T-helper 1 cell treated with Interleukin-12 subunit alpha and Interleukin-12 subunit beta and Interleukin-4 antibody, amounts not matched to agents 30 ng/mL and 1 ng/mL, for 36 hours (primary cell): ENCODE measurements at regions not wholly inside any gene's neighbourhood (a gene's known extent, or its start where the extent isn't known, plus 50 kb on each side); places are given as distances from the start of the nearest gene placed in this dataset.
"Not testable (repeated sequence)": the region's sequence is repeated elsewhere in the genome, so short reads cannot be mapped to it uniquely, and the experiment has no call there.

ENCODE experiments used
- intact Hi-C: fragments of 100-400 bp; cut with micrococcal nuclease; formaldehyde crosslinking; loops from one replicate; pipeline ENCODE4 v1.15.1; 2024

DNA sequence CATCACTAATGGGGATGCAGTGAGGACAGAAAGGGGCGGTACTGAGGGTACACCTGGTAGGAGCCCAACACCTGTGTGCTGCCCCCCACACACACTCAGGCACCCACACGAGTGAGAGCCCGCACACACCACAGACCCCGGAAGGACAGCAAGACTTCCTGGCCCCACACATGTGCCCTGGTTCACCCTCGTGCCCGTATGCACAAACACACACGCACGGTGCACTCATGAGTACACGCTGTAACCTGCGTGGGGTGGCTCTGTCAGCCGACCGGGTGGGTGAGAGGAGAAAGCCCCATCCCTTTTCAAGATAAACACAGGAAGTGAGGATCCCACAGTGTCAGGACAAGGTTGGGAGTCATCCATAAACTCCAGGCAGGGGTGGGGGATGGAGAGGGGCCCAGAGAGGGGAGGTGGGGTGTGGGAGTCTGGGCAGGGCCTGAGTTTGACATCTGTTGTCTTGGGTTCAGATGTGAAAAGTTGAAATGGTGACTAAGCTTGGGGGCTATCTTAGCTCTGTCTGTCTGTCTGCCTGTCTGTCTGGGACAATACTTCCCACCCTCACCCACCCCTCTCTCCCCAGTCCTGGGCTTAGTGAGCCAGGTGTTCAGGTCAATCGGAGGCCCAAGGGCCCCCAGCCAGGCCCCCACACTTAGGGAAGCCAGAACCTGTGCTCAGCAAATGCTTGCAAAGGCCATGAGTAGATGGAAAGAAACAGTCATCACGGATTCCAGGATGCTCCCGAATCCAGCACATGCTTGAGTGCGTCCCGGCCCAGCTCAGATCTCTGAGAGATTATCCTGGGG is 119.8 kb upstream of the ZBTB40 start:
- intact Hi-C loops = no loop called here

DNA sequence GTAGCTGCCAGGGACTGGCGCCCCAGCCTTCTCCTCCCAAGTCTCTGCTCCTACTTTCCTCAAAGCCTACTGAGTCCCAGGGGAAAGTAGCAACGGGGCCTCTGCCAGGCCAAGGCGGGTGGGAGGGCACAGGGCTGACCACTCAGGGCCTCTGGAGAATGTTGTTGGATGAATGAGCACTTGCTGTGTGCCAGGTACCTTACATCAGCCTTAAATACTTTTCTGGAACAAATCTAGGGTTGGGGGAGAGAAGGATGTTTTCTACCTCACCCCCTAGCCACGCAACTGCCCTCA is 119.3 kb upstream of the ZBTB40 start:
- intact Hi-C loops = no loop called here

DNA sequence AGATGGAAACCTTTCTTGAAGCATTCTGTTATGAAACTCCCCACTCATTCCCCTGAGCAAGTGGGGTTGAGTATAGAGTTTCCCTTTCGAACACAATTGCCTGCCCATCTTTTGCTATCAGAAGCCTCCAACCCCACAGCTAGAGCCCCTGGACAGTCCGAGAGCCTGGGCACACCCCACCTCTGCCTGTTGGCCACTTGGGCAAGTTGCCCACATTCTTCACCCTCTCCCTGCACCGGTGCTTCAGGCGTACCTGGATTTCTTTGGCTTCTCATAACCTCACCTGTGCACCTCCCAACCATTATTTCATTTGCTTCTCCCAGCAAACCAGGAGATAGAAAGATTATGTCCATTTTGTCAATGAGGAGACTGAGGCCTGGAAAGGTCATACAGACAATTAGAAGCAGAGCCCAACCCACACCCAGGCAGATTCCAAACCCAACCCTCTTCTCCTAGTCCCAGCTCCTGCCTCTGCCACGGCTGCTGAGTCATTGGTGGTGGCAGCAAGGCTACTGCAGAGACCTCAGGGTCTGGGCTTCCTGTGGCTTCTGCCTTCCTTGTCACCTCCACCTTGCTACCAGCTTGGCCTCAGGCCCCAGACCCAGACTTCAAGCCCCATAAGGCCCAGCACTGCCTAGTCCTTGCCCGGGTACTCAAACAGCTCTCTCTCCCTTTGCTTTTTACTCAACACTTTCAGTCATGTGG is 118.7 kb upstream of the ZBTB40 start:
- intact Hi-C loops = no loop called here

DNA sequence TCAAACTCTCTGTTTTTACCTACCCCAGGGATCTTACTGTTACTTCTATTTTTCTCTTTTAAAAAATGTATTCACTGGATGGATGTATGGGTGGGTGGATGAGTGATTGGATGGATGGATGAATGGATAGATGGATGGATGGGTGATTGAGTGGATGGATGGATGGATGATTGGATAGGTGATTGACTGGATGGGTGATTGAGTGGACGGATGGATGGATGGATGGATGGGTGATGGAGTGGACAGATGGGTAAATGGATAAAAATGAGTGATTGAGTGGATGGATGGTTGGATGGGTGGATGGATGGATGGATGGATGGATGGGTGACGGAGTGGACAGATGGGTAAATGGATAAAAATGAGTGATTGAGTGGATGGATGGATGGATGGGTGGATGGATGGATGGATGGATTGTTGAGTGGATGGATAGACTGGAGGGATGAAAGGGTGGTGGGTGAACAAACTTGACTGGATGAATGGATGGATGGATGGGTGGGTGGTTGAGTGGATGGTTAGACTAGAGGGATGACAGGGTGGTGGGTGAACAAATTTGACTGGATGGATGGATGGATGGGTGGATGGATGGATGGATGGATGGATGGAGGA is 118.0 kb upstream of the ZBTB40 start:
- intact Hi-C loops = no loop called here

DNA sequence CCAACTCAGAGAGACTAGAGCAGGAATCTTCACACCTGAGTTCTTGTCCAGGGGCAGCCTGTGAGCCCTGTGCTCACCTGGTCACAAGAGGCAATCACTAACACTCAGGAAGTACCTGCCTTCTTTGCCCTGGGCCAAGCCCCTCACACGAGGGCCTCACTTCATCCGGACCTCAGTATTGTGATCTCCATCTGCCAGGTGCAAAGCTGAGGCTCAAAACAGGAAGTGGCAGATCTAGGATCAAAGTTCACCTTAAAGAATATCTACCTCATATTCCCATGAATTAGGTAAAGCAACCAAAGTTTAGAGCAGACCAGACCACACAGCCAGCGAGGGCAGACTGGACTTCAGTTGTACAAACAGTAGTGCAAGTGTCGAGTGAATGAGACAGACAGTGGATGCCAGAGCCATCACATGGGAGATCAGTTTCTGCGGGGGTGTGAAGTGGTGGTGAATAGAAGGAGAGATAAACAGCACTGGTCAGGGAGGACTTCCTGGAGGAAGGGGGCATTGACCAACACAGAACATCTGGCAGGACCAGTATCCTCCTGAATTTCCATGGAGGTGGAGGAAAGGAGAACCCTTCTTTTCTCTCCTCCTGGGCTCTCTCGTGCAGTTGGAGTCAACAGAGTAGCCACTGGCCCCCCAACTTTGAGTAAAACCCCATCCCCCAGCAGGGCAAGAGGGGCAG is 116.6 kb upstream of the ZBTB40 start:
- intact Hi-C loops = no loop called here

DNA sequence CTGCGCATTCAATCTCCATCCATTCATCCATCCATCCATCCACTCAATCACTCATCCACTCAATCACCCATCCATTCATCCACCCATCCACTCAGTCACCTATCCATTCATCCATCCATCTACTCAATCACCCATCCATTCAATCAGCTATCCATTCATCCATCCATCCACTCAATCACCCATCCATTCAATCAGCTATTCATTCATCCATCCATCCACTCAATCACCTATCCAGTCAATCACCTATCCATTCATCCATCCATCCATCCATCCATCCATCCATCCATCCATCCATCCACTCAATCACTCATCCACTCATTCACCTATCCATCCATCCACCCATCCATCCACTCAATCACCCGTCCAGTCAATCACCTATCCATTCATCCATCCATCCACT is 115.4 kb upstream of the ZBTB40 start:
- intact Hi-C loops = not testable (repeated sequence)

DNA sequence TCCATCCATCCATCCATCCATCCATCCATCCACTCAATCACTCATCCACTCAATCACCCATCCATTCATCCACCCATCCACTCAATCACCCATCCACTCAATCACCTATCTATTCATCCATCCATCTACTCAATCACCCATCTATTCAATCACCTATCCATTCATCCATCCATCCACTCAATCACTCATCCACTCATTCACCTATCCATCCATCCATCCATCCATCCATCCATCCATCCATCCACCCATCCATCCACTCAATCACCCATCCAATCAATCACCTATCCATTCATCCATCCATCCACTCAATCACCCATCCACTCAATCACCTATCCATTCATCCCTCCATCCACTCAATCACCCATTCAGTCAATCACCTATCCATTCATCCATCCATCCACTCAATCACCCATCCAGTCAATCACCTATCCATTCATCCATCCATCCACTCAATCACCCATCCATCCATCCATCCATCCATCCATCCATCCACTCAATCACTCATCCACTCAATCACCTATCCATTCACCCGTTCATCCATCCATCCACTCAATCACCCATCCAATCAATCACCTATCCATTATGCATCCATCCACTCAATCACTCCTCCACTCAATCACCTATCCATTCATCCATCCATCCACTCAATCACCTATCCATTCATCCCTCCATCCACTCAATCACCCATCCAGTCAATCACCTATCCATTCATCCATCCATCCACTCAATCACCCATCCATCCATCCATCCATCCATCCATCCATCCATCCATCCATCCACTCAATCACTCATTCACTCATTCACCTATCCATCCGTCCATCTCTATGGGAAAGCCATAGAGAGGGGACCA is 114.7 kb upstream of the ZBTB40 start:
- intact Hi-C loops = not testable (repeated sequence)

DNA sequence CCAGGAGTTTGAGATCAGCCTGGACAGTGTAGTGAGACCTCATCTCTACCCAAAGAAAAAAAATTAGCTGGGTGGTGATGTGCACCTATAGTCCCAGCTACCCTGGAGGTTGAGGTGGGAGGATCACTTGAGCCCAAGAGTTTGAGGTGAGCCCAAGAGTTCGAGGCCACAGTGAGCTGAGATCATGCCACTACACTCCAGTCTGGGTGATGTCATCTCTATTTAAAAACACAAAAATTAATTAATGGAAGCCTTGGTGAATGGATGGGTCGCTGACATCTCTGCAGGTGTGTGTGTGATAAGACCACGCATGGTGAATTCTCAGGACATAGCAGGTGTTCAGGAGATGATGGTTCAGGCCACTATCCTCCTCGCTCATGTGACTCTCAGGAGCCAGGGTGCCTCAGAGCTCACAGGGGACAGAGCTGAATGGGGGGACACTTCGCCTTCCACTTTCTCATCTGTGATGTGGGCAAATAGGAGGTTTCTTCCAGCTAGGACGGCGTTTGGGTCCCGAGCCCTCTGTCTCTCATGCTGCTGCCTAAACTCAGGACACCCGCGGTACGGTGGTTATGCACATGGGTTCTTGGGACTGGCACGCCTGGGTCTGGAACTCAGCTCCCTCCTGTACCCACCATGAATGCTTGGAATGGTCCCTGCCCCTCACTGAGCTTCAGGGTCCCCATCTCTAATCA is 113.4 kb upstream of the ZBTB40 start:
- intact Hi-C loops = no loop called here

DNA sequence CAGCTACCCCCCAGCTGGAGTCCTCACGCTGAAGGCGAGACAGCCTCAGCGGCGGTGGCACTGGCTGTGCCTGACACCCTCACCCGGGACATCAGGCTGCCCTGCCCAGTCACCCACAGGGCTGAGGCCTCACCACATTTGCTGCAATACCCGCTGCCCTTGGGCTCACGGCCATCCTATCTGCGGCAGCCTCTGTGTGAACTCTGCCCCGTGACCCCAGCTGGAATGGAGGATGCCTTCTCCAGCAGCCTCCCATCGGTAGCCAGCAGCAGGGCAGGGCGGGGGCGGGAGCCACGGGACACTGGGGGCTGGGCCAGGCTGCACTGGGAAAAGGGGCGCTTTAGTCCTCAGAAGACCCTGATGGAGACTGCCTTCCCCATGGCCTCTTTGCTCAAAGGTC is 112.4 kb upstream of the ZBTB40 start:
- intact Hi-C loops = no loop called here

DNA sequence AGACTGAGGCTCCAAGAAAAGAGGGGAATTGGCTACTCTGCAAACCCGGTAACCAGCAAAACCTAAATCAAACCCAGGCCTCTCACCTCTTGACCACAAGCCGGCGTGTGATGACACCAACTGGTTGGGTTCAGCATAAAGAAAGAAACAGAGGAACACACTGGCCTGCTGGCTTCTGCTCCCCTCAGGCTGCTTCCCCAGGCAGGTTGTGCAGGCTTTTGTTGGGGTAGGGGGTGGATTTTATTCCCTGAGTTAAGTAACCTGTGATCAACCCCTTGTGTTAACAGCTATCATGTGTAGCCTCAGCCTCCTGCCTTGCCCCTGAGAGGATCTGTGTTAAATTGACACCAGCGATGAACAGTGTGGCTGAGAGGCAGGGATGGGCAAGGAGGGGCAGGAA is 111.6 kb upstream of the ZBTB40 start:
- intact Hi-C loops = no loop called here

DNA sequence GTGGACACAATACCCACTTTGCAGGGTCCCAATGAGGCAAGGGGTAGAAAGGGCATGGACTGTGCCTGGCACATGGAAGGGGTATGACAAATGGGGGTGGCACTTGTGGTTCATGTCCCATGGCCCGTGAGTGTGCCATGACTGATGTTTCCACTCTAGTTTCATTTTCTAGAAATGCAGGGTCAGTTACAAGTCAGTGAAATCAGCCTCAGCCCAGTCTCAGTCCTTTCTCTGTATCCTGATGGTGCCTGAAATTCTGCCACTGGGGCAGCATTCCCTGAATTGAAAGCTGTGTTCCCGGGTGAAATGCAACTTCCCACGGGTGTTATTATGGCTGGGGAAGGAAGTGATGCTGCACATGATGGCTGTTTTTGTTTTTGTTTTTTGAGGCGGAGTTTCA is 110.8 kb upstream of the ZBTB40 start:
- intact Hi-C loops = no loop called here

DNA sequence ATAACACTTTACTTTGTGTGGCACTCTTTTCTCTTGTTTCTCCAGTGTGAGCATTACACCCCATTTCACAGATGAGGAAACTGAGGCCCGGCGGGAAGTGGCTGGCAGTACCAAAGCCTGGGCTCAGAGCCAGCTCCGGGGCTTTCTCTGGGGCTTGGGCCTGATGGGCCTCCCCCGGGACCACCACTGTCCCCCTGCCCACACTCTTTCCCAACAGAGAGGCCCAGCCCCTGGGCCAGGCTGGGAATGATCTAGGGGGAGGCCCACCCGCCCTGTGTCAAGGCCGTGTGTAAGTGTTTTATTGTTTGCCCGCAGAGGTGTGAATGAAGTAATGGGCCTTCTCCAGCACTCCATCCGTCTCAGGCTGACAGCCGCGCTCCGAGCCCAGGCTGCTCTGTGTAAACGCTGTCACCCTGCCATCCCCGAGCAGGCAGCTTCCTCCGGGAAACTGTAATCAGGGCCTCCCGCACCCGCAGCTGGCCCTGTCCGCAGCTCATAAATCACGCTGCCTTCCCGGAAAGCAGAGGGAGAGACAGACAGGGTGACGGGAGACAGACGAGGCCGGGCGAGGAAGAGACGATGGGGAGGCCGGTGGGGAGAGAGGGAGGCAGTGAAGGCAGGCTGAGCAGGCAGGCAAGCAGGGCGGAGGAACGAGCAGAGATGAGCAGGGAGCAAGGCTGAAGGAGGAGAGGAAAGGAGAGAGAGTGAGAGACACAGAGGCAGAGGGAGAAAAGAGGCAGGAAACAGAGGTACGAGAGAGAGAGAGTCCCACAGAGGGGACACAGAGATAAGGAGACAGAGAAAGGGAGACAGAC is 109.7 kb upstream of the ZBTB40 start:
- intact Hi-C loops = no loop called here

DNA sequence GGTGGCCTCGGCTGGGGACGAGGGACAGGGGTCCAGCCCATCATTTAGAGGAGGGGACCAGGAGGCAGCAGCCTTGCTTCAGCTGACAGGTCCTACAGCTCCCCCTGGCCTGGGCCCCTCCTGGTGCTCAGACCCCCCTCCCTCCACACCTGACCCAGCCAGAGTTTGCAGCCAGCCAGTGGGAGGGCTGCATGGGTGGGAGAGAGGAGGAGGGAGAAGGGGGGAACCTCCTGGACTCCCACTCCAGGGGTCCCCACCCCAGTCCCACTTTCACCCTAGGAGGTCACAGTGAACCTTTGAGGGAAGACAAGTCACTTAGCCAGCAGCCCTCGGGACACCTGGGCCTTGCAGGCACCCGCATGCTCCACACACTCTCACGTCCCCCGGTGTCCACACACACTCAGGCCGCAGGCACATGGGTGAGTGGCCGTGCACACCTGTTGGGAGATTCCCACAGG is 108.9 kb upstream of the ZBTB40 start:
- intact Hi-C loops = no loop called here

DNA sequence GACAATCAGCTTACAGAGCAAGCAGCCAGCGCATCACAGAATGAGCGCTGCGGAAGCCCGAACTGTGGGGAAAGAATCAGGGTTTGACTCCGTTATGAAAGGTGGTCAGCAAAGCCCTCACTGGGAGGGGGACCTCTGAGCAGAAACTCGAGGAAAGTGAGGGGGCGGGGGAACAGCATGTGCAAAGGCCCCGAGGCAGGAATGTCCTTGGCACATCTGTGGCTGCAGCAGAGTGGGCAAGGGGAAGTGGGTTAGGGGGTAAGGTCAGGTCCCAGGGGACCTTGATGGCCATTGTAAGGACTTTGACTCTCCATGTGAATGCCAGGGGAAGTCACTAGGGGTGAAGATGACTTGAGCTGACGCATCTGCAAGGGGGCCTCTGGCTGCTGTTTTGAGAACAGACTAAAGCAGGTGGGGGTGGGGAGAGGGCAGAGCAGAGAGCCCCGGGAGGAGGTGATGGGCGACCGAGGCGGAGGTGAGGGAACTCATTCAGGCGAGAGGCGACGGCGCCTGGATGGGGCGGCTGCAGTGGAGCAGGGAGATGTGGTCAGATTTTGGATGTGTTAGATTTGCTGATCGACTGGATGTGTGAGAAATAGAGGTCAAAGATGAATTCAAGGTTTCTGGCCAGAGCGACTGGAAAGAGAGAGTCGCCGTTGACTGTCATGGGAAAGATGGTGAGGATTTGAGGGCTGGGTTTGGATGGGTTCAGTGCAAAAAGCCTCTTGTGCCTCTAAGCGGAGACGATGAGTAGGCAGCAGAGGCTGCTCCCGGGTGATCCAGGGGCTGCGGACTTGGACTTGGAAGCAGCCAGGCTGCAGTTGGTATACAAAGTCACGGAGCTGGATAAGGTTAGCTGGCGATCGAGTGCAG is 108.0 kb upstream of the ZBTB40 start:
- intact Hi-C loops = no loop called here

DNA sequence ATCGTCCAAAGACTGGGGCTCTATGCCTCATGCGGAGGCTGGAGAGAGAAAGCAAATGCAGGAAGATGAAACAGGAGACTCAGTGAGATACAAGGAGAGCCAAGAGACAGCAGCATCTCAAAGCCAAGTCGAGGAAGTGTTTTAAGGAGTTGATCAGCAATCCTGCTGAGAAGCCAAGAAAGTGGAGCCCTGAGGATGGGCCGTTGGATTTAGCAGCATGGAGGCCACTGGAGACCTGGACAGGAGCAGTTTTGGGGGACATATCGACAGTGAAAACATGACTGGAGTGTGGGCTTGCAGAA is 107.4 kb upstream of the ZBTB40 start:
- intact Hi-C loops = no loop called here

DNA sequence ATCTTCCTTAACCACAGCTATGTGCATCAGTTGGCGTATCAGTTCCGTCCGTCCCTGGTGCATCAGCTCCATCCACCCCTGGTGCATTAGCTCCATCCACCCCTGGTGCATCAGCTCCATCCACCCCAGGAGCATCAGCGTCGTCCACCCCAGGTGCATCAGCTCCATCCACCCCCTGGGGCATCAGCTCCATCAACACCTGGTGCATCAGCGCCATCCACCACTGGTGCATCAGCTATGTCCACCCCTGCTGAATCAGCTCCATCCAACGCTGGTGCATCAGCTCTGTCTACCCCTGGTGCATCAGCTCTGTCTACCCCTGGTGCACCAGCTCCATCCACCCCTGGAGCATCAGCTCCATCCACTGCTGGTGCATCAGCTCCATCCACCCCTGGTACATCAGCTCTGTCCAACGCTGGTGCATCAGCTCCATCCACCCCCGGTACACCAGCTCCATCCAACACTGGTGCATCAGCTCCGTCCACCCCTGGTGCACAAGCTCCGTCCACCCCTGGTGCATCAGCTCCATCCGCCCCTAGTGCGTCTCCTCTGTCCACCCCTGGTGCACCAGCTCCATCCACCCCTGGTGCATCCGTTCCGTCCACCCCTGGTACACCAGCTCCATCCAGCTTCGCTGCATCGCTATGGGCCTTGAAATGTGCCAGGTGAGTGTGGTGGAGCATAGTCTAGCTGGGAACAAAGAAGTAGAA is 106.6 kb upstream of the ZBTB40 start:
- intact Hi-C loops = no loop called here

DNA sequence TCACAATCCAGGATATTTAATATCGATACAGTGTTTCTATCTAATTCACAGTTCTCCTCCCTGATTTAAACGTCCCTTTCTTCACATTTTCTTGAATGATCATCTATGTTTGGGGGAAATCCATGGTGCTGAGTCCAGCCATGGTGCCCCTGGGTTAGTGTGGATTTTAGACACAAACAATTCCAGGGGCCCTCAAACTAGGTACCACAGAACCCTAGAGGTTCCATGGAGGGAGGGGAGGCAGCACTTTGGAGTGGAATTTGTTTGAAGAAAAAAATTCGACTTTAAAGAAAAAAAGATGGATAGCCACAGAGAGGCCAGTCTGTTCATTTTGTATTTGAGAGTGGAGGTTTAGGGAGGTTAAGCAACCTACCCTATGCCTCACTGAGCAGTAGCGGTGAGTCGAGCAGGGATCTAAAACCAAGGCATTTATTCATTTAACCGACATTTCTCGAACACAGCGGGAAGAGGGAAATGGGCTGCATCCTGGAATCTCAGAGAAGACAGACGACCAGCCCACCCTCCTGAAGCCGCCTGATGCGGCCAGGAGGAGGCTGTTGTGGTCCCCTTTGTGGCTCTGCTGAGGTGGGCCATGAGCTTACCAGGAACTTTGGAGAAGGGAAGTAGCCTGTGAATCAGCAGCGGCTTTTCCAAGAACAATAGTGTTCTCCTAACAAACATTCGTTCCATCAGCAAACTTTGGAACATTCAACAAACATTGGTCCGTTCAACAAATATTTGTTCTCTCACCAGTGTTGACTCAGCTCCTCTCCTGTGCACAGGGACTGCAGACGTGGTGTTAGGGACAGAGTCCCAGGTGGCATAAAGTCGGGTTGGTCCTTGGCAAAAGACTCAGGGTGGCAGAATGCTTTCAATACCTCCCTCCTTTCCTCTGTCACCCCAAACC is 103.5 kb upstream of the ZBTB40 start:
- intact Hi-C loops = no loop called here
